ENCODE measurements at regions not wholly inside any gene's neighbourhood (a gene's known extent, or its start where the extent isn't known, plus 50 kb on each side); places are given as distances from the start of the nearest gene placed in this dataset.

- TF ChIP-seq, protein P1, sequence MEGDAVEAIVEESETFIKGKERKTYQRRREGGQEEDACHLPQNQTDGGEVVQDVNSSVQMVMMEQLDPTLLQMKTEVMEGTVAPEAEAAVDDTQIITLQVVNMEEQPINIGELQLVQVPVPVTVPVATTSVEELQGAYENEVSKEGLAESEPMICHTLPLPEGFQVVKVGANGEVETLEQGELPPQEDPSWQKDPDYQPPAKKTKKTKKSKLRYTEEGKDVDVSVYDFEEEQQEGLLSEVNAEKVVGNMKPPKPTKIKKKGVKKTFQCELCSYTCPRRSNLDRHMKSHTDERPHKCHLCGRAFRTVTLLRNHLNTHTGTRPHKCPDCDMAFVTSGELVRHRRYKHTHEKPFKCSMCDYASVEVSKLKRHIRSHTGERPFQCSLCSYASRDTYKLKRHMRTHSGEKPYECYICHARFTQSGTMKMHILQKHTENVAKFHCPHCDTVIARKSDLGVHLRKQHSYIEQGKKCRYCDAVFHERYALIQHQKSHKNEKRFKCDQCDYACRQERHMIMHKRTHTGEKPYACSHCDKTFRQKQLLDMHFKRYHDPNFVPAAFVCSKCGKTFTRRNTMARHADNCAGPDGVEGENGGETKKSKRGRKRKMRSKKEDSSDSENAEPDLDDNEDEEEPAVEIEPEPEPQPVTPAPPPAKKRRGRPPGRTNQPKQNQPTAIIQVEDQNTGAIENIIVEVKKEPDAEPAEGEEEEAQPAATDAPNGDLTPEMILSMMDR (IDR thresholded peaks at IDR 0.05) = no peak
- intact Hi-C loops (cut with micrococcal nuclease) = no loop called here
- ATAC-seq (no peak), DNase-seq (no peak)
- Mint-ChIP-seq H3K27me3 (no peaks in the 10 kb centered on the region), H3K4me1 (ENCODE audit: low read depth) (peaks cover 3% of the 10 kb centered on the region), H3K9me3 (no peaks in the 10 kb centered on the region), H3K4me3 (no peak overlapping the region), H3K36me3 (ENCODE audit: low read depth) (no peaks in the 10 kb centered on the region), H3K27ac (no peak overlapping the region)
- ChIA-PET POLR2A (interaction anchor here (0.9 kb wide), 1 partner anchor 29 kb away, joined by 3 read pairs; no protein-coding TSS in a partner anchor), CTCF (interaction anchor here (1.0 to 1.7 kb wide), 5 partner anchors 9 to 624 kb away, joined by 3 to 7 read pairs (median 5); no protein-coding TSS in a partner anchor)
These were observed 197.5 kb upstream of the BCL6 start for GRCh38 chr3:187942658-187943241.

- Mint-ChIP-seq H3K4me1 (ENCODE audit: low read depth) (peaks cover 3% of the 10 kb centered on the region), H3K27ac (no peak overlapping the region), H3K9me3 (no peaks in the 10 kb centered on the region), H3K4me3 (no peak overlapping the region), H3K36me3 (ENCODE audit: low read depth) (no peaks in the 10 kb centered on the region), H3K27me3 (no peaks in the 10 kb centered on the region)
- TF ChIP-seq, protein P1 (IDR thresholded peaks at IDR 0.05) = no peak
- intact Hi-C loops (cut with micrococcal nuclease) = no loop called here
- no peak for ATAC-seq
- DNase-seq = no peak
- CTCF ChIA-PET = interaction anchor here (1.0 to 1.5 kb wide), 3 partner anchors 10 to 625 kb away, joined by 3 to 5 read pairs (median 3); no protein-coding TSS in a partner anchor
- POLR2A ChIA-PET = no interaction called here
These were observed 198.6 kb upstream of the BCL6 start for GRCh38 chr3:187943677-187944389.

DNA sequence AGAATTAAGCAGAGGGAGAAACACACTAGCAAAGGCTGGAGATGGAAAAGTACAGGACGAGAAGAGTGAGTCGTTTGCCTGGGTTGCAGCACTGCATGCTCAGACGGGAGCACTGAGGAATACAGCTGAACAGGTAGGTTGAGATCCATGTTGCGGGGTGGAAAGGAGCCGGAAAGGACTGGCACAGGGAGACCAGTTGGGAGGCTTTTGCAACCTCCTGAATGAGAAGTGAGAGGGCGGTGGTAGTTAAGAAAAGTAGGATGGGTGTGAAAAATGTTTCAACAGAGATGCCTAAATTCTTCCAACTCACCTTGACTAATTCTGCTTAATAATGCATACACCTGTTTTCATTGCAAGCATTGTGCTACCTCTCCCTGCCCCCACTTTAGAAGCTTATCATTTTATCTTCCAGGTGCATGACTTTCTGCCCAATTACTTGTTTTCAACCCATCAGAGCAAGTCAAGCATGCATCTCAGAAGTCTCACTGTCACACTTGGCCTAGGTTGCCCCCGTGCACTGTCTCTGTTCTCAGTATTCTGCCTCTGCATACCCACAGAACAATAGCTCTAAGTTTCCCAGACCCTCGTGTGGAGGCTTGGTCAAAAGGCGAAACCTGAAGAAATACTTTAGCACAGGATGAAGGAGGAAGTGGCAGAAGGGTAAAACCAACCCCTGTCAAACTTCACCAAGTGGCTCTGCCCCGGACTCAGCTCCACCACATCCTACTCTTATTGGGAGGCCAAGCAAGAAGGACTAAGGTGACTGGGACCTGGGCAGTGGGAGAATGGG is 199.3 kb upstream of the BCL6 start:
- ChIA-PET CTCF (interaction anchor here (0.9 to 1.7 kb wide), 3 partner anchors 10 to 723 kb away, joined by 3 to 8 read pairs (median 3); no protein-coding TSS in a partner anchor), POLR2A (interaction anchor here (0.5 to 0.7 kb wide), 2 partner anchors 16 to 628 kb away, joined by 3 read pairs; no protein-coding TSS in a partner anchor)
- H3K4me3 Mint-ChIP-seq = no peak overlapping the region
- TF ChIP-seq, protein P1 (IDR thresholded peaks at IDR 0.05) = no peak
- no peak overlapping the region for H3K27ac Mint-ChIP-seq
- H3K4me1 Mint-ChIP-seq (ENCODE audit: low read depth) = peaks cover 3% of the 10 kb centered on the region
- intact Hi-C loops (cut with micrococcal nuclease) = no loop called here
- peak; percentile 10 for DNase-seq
- H3K27me3 Mint-ChIP-seq = no peaks in the 10 kb centered on the region
- peak; percentile 49 for ATAC-seq
- no peaks in the 10 kb centered on the region for H3K36me3 Mint-ChIP-seq (ENCODE audit: low read depth)
- H3K9me3 Mint-ChIP-seq = no peaks in the 10 kb centered on the region

DNA sequence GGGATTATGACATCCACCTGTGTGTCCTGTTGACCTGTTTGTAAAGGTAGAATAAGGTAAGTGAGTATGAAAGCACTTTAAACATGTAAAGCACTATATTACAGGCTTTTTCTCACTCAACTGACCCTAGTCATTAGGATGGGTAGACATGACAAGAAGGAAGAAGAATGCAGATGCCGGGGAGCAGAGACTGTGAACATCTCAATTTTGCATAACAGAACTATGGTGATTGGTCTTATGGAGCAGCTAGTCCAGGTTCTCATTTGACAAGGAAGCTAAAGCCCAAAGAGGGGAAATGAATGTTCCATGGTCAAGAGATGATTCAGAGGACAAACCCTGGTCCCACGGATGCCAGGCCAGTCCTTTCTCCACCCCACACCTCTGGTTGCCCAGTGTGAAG is 200.1 kb upstream of the BCL6 start:
- Mint-ChIP-seq H3K27ac (no peak overlapping the region), H3K27me3 (no peaks in the 10 kb centered on the region), H3K36me3 (ENCODE audit: low read depth) (no peaks in the 10 kb centered on the region), H3K9me3 (no peaks in the 10 kb centered on the region), H3K4me1 (ENCODE audit: low read depth) (peaks cover 3% of the 10 kb centered on the region), H3K4me3 (no peak overlapping the region)
- no peak for DNase-seq
- POLR2A ChIA-PET = interaction anchor here (1.0 kb wide), 1 partner anchor 40 kb away, joined by 3 read pairs; no protein-coding TSS in a partner anchor
- TF ChIP-seq, protein P1 (IDR thresholded peaks at IDR 0.05) = no peak
- no peak for ATAC-seq
- intact Hi-C loops (cut with micrococcal nuclease) = no loop called here
- CTCF ChIA-PET = interaction anchor here (1.0 to 1.7 kb wide), 2 partner anchors 9 to 723 kb away, joined by 3 to 8 read pairs; no protein-coding TSS in a partner anchor

Data from activated CD8-positive, alpha-beta T cell treated with anti-CD3 and anti-CD28 coated beads for 36 hours (primary cell).